OCI-LY3 (cell line): ENCODE measurements at regions not wholly inside any gene's neighbourhood (a gene's known extent, or its start where the extent isn't known, plus 50 kb on each side); places are given as distances from the start of the nearest gene placed in this dataset.

Experiments
- H2AFZ ChIP-seq: fragments of 200-600, 300-600 bp; shearing (Covaris generic); 2 replicates; pipeline ENCODE4 v1.6.0; 2014; ENCODE audit warnings: antibody characterized with exemption, low read depth, low read length
- H3K27ac ChIP-seq: fragments of 200-600, 300-600 bp; sonication (generic); 2 replicates; pipeline ENCODE4 v1.5.1; 2014; ENCODE audit warnings: mild to moderate bottlenecking, low read length, moderate library complexity, mixed read lengths
- H3K27me3 ChIP-seq: fragments of 200-600, 300-600 bp; sonication (generic); 2 replicates; pipeline ENCODE4 v1.6.1; 2014; ENCODE audit warnings: low read depth, low read length, mixed read lengths
- H3K36me3 ChIP-seq: fragments of 200-600, 300-600 bp; sonication (generic); replicated peaks from 2 replicates; pipeline ENCODE3; 2014; ENCODE audit warnings: low read depth, low read length, mixed read lengths
- H3K4me1 ChIP-seq: fragments of 300-600, 200-600 bp; sonication (generic); 2 replicates; pipeline ENCODE4 v1.6.1; 2014; ENCODE audit warnings: low read length, mixed read lengths
- H3K4me2 ChIP-seq: fragments of 200-600, 300-600 bp; sonication (generic); 2 replicates; pipeline ENCODE4 v1.6.1; 2014; ENCODE audit warnings: low read length, mixed read lengths
- H3K4me3 ChIP-seq: fragments of 300-600, 200-600 bp; sonication (generic); 2 replicates; pipeline ENCODE4 v1.5.1; 2014; ENCODE audit warnings: antibody characterized with exemption, mild to moderate bottlenecking, low read length, moderate library complexity
- H3K79me2 ChIP-seq: fragments of 300-600, 200-600 bp; shearing (Covaris generic); 2 replicates; pipeline ENCODE4 v1.6.1; 2014; ENCODE audit warnings: mild to moderate bottlenecking, low read length, mixed read lengths
- H3K9ac ChIP-seq: fragments of 300-600, 200-600 bp; shearing (Covaris generic); 2 replicates; pipeline ENCODE4 v1.6.0; 2014; ENCODE audit warnings: mild to moderate bottlenecking, low read length, moderate library complexity
- H3K9me3 ChIP-seq: fragments of 200-600, 300-600 bp; shearing (Covaris generic); 2 replicates; pipeline ENCODE4 v1.6.1; 2014; ENCODE audit warnings: low read length, mixed read lengths; ENCODE audit not compliant: insufficient read depth
- H4K20me1 ChIP-seq: fragments of 200-600, 300-600 bp; sonication (generic); 2 replicates; pipeline ENCODE4 v1.6.1; 2016; ENCODE audit warnings: low read length, mixed read lengths; ENCODE audit not compliant: insufficient read depth
- EZH2phosphoT487 ChIP-seq: fragments of 200-600 bp; shearing (Covaris generic); IDR thresholded peaks from 2 replicates; pipeline ENCODE4 v1.6.1; 2018; ENCODE audit warnings: antibody characterized with exemption, mixed run types, low read depth
- TF ChIP-seq, protein P1 (sequence below): fragments of 200-600, 300-600 bp; sonication (generic); IDR thresholded peaks from 2 replicates; pipeline ENCODE4 v1.5.1; 2014; ENCODE audit warnings: antibody characterized with exemption, low read length, low read depth

DNA sequence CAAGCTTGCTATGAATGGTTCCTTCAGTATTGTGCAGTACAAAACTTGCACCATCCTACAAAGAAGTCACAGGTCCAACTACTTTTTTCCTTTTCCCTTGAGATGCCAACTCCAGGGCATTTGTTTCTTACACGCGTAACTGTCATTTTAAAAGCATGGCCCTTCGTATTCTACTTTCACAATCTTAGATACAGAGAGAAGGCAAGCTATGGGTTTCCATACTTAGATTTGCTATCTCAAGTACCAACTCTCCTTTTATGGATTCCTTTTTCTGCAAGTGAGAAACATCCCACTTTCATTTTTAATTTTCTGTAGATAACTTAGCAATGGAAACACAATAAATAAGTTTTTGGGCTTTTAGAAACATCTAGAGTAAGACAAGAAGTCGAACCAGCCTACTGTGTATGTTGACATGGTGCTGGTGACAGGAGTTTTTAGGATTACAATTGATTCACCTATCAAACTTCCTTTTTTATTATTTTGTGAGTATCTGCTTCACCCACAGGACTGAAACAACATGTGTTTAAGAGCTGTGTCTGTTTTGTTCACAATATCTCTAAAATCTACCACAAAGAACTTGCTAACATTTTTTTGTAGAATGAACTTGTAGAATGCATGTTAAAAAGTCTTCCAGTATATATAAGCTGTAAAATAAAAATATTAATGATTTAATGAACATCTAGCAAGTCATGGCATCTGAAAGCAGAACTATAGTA is 124.1 kb downstream of the FAM174A start:
- H3K79me2 ChIP-seq = no peaks in the 10 kb centered on the region
- H3K9ac ChIP-seq = no peak overlapping the region
- H3K36me3 ChIP-seq = no peaks in the 10 kb centered on the region
- no peak overlapping the region for H3K4me2 ChIP-seq
- no peak overlapping the region for H3K27ac ChIP-seq
- TF ChIP-seq, protein P1, sequence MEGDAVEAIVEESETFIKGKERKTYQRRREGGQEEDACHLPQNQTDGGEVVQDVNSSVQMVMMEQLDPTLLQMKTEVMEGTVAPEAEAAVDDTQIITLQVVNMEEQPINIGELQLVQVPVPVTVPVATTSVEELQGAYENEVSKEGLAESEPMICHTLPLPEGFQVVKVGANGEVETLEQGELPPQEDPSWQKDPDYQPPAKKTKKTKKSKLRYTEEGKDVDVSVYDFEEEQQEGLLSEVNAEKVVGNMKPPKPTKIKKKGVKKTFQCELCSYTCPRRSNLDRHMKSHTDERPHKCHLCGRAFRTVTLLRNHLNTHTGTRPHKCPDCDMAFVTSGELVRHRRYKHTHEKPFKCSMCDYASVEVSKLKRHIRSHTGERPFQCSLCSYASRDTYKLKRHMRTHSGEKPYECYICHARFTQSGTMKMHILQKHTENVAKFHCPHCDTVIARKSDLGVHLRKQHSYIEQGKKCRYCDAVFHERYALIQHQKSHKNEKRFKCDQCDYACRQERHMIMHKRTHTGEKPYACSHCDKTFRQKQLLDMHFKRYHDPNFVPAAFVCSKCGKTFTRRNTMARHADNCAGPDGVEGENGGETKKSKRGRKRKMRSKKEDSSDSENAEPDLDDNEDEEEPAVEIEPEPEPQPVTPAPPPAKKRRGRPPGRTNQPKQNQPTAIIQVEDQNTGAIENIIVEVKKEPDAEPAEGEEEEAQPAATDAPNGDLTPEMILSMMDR = no peak
- no peak for TF ChIP-seq EZH2phosphoT487
- no peaks in the 10 kb centered on the region for H3K4me1 ChIP-seq
- no peaks in the 10 kb centered on the region for H4K20me1 ChIP-seq
- H2AFZ ChIP-seq = no peak overlapping the region
- no peak overlapping the region for H3K4me3 ChIP-seq
- H3K9me3 ChIP-seq = no peaks in the 10 kb centered on the region
- H3K27me3 ChIP-seq = no peaks in the 10 kb centered on the region

DNA sequence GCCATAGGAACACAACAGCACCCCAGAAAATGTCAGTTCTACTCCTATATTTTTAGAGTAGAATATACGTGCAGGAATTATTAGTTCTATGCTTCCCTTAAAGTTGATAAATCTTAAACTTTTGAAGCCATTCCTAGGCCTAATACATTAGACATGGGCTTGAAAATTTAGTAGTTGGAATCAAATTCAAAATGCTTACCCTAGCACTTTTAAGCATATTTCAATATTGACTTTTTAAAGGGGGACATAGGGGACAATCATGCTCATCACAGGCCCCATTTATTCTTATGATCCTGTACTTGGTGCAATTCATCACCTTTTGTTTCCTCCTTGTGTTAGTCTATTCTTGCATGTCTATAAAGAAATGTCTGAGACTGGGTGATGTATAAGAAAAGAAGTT is 129.0 kb downstream of the FAM174A start:
- no peak overlapping the region for H3K27ac ChIP-seq
- H3K79me2 ChIP-seq = no peaks in the 10 kb centered on the region
- H2AFZ ChIP-seq = no peak overlapping the region
- TF ChIP-seq, protein P1 = no peak
- TF ChIP-seq EZH2phosphoT487 = no peak
- no peaks in the 10 kb centered on the region for H3K4me1 ChIP-seq
- H3K9ac ChIP-seq = no peak overlapping the region
- H3K4me3 ChIP-seq = no peak overlapping the region
- H3K36me3 ChIP-seq = no peaks in the 10 kb centered on the region
- H3K9me3 ChIP-seq = no peaks in the 10 kb centered on the region
- H3K4me2 ChIP-seq = no peak overlapping the region
- no peaks in the 10 kb centered on the region for H4K20me1 ChIP-seq
- no peaks in the 10 kb centered on the region for H3K27me3 ChIP-seq

DNA sequence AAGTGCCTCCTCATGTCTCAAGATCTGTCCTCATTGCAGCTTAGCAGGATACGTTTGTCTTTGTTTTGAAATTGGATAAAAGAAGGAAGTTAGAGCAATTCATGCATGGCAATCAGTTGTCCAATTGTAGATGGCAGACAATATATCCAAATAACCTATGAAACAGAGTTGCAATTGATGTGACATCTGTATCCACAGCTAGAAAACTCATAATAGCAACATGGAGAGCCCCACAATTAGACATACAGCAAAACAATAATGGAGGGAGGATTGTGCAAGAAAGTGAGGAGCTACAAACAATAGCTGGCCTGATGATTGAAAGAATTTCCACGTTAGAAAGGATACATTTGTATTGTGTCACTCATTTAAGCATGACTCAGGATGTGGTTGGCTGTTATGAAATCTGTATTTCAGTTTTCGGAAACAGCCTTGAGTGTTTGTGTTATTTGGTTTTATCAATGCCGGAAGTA is 132.0 kb downstream of the FAM174A start:
- H4K20me1 ChIP-seq = no peaks in the 10 kb centered on the region
- no peak overlapping the region for H3K9ac ChIP-seq
- no peak overlapping the region for H2AFZ ChIP-seq
- H3K36me3 ChIP-seq = no peaks in the 10 kb centered on the region
- H3K27ac ChIP-seq = no peak overlapping the region
- H3K9me3 ChIP-seq = no peaks in the 10 kb centered on the region
- H3K79me2 ChIP-seq = no peaks in the 10 kb centered on the region
- TF ChIP-seq, protein P1 = no peak
- TF ChIP-seq EZH2phosphoT487 = no peak
- H3K4me3 ChIP-seq = no peak overlapping the region
- H3K4me1 ChIP-seq = no peaks in the 10 kb centered on the region
- H3K4me2 ChIP-seq = no peak overlapping the region
- no peaks in the 10 kb centered on the region for H3K27me3 ChIP-seq

DNA sequence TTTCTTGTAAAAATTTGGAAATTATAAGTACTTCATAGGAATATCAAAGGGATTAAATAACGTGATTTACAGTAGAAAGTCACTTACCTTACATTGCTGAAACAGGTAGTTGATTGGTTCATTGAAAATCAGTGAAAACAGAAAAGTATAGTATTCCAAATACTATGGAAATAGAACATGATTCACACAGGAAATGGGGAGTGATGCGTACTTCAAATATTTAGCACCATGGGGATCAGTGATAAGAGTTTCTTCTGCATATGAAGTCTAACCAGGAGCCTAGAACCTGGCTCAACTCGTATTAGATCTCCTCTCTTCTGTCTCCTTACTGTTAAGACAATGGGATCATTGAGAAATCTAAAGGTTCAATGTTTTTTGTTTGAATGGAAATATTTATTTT is 133.3 kb downstream of the FAM174A start:
- no peak overlapping the region for H3K9ac ChIP-seq
- H4K20me1 ChIP-seq = no peaks in the 10 kb centered on the region
- no peak overlapping the region for H3K27ac ChIP-seq
- TF ChIP-seq EZH2phosphoT487 = no peak
- TF ChIP-seq, protein P1 = no peak
- no peak overlapping the region for H2AFZ ChIP-seq
- H3K9me3 ChIP-seq = no peaks in the 10 kb centered on the region
- no peaks in the 10 kb centered on the region for H3K4me1 ChIP-seq
- H3K4me3 ChIP-seq = no peak overlapping the region
- H3K36me3 ChIP-seq = no peaks in the 10 kb centered on the region
- H3K79me2 ChIP-seq = no peaks in the 10 kb centered on the region
- H3K4me2 ChIP-seq = no peak overlapping the region
- H3K27me3 ChIP-seq = no peaks in the 10 kb centered on the region
